ENCODE measurements at regions not wholly inside any gene's neighbourhood (a gene's known extent, or its start where the extent isn't known, plus 50 kb on each side); places are given as distances from the start of the nearest gene placed in this dataset.

GRCh38 chr15:56832125-56832524, 86.3 kb upstream of the TCF12 start (continued):
- TF ChIP-seq BRCA1 (IDR thresholded peaks at IDR 0.05; ENCODE audit: low read depth, low read length): no peak
- no peak for TF ChIP-seq RAD21 (IDR thresholded peaks at IDR 0.05 in 1 of 2, conservative IDR thresholded peaks at IDR 0.05 in 1 of 2; ENCODE audit: low read depth in 2 of 2, low read length in 2 of 2)
- no peak for TF ChIP-seq POU5F1 (IDR thresholded peaks at IDR 0.05; ENCODE audit: low read depth, low read length)
